ENCODE measurements at regions not wholly inside any gene's neighbourhood (a gene's known extent, or its start where the extent isn't known, plus 50 kb on each side); places are given as distances from the start of the nearest gene placed in this dataset.

DNA sequence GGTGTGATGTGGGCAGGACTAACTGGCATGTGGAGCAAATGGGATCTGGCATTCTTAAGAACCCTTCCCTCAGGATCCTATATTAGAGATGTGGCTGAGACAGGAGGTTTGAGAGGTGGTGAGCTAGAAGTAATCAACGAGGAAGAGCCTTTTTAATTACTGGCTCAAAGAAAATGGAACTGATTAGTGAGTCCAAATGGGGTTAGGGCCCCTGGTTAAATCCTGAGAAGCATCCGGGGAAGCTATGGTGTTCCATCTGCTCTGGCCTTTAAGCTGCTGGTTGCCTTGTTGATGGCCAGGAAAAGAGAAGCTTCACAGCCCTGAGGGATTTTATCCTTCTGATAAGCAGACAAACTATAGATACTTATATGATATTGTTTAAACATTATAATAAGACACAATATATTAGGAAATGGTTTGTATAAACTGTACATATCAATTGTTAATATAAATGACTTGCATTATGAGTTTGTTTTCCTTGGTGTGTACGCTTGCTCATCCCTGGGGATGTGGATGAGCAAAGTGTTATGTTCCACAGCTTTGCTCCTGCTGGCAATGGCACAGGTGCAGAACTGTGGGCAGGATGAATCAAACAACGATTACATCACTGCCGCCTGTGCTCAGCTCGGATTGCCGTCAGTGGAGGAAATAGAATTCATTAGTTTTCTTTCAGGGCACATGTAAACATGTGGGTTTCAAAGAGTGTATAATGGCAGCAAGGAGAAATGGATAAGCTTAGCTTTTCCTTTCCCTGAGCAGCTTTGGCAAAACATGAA, 328.6 kb upstream of the ARX start:
- WGBS (ENCODE audit: low lambda C conversion rate), result 4% methylated on average over 7 of the region's 7 CpGs
- H3K4me1 ChIP-seq (ENCODE audit: insufficient read depth, low read length), result no peaks in the 10 kb centered on the region
- no TSS peak for BruUV-seq (replicated peaks)
- ATAC-seq, result no peak
- H3K27me3 ChIP-seq (ENCODE audit: control insufficient read depth in 1 of 2, insufficient read depth in 2 of 2, low read length in 2 of 2), result no peaks in the 10 kb centered on the region
- in situ Hi-C loops (cut with HindIII; ENCODE audit: extremely low pct_ligation_motif_present, low pct_unique_long_range_greater_than_20kb) (no loop called here), intact Hi-C loops (cut with micrococcal nuclease; ENCODE audit: unreplicated experiment) (no loop called here)
- ChIA-PET POLR2A (no interaction called here), CTCF (ENCODE audit: low intra/inter-chr PET ratio, low total read pairs) (no interaction called here)
- no peak overlapping the region for H3K4me2 ChIP-seq (ENCODE audit: low read depth, low read length)
- no peak overlapping the region for H3K9ac ChIP-seq (ENCODE audit: insufficient read depth, low read depth, low read length)
- no peaks in the 10 kb centered on the region for H4K20me1 ChIP-seq (ENCODE audit: insufficient read depth, low read length)
- H3K9me3 ChIP-seq (ENCODE audit: low read length), result no peaks in the 10 kb centered on the region
- no peak overlapping the region for H2AFZ ChIP-seq (ENCODE audit: low read length)
- H3K36me3 ChIP-seq (replicated peaks in 1 of 2; ENCODE audit: control insufficient read depth in 1 of 2, insufficient read depth in 2 of 2, low read length in 2 of 2), result no peaks in the 10 kb centered on the region
- TF ChIP-seq ZBTB4 (CRISPR knock-in tag; IDR thresholded peaks at IDR 0.05; ENCODE audit: borderline replicate concordance) (no peak), SMAD1 (CRISPR knock-in tag; IDR thresholded peaks at IDR 0.05; ENCODE audit: borderline replicate concordance, low read depth) (no peak)
- FAIRE-seq, result no peak
- no peaks in the 10 kb centered on the region for H3K79me2 ChIP-seq (ENCODE audit: insufficient read depth, low read length)
- H3K4me3 ChIP-seq (replicated peaks in 1 of 3; ENCODE audit: insufficient read depth in 1 of 3, low read depth in 2 of 3, low read length in 3 of 3), result no peak overlapping the region
- no peak overlapping the region for H3K27ac ChIP-seq (ENCODE audit: extremely low read length, insufficient read depth, low read length)
- DNase-seq (ENCODE audit: low spot score), result no peak

GRCh38 chrX:25343060-25343459, 327.3 kb upstream of the ARX start:
- no TSS peak for BruUV-seq (replicated peaks)
- Histone ChIP-seq H3K4me3 (replicated peaks in 1 of 3; ENCODE audit: insufficient read depth in 1 of 3, low read depth in 2 of 3, low read length in 3 of 3) (no peak overlapping the region), H3K4me2 (ENCODE audit: low read depth, low read length) (no peak overlapping the region), H3K4me1 (ENCODE audit: insufficient read depth, low read length) (no peaks in the 10 kb centered on the region), H4K20me1 (ENCODE audit: insufficient read depth, low read length) (no peaks in the 10 kb centered on the region), H3K36me3 (replicated peaks in 1 of 2; ENCODE audit: control insufficient read depth in 1 of 2, insufficient read depth in 2 of 2, low read length in 2 of 2) (no peaks in the 10 kb centered on the region), H3K27me3 (ENCODE audit: control insufficient read depth in 1 of 2, insufficient read depth in 2 of 2, low read length in 2 of 2) (no peaks in the 10 kb centered on the region), H2AFZ (ENCODE audit: low read length) (no peak overlapping the region), H3K27ac (ENCODE audit: extremely low read length, insufficient read depth, low read length) (no peak overlapping the region), H3K79me2 (ENCODE audit: insufficient read depth, low read length) (no peaks in the 10 kb centered on the region), H3K9me3 (ENCODE audit: low read length) (no peaks in the 10 kb centered on the region), H3K9ac (ENCODE audit: insufficient read depth, low read depth, low read length) (no peak overlapping the region)
- in situ Hi-C loops (cut with HindIII; ENCODE audit: extremely low pct_ligation_motif_present, low pct_unique_long_range_greater_than_20kb) (no loop called here), intact Hi-C loops (cut with micrococcal nuclease; ENCODE audit: unreplicated experiment) (no loop called here)
- WGBS (ENCODE audit: low lambda C conversion rate), result no CpG with 5 or more reads among the region's 1 CpG
- no peak for FAIRE-seq
- POLR2A ChIA-PET, result no interaction called here
- CTCF ChIA-PET (ENCODE audit: low intra/inter-chr PET ratio, low total read pairs), result no interaction called here
- ATAC-seq, result no peak
- no peak for DNase-seq (ENCODE audit: low spot score)
- TF ChIP-seq E2F5 (CRISPR knock-in tag; conservative IDR thresholded peaks at IDR 0.05) (no peak), ZNF17 (CRISPR knock-in tag; IDR thresholded peaks at IDR 0.05) (no peak), MTA1 (CRISPR knock-in tag; IDR thresholded peaks at IDR 0.05; ENCODE audit: borderline replicate concordance) (no peak), ZNF75D (CRISPR knock-in tag; IDR thresholded peaks at IDR 0.05; ENCODE audit: borderline replicate concordance) (no peak), RARG (CRISPR knock-in tag; IDR thresholded peaks at IDR 0.05; ENCODE audit: low read depth) (no peak), MIER3 (CRISPR knock-in tag; IDR thresholded peaks at IDR 0.05; ENCODE audit: borderline replicate concordance) (no peak), ZNF83 (CRISPR knock-in tag; IDR thresholded peaks at IDR 0.05; ENCODE audit: borderline replicate concordance) (no peak)
- TF ChIP-seq, protein P1, sequence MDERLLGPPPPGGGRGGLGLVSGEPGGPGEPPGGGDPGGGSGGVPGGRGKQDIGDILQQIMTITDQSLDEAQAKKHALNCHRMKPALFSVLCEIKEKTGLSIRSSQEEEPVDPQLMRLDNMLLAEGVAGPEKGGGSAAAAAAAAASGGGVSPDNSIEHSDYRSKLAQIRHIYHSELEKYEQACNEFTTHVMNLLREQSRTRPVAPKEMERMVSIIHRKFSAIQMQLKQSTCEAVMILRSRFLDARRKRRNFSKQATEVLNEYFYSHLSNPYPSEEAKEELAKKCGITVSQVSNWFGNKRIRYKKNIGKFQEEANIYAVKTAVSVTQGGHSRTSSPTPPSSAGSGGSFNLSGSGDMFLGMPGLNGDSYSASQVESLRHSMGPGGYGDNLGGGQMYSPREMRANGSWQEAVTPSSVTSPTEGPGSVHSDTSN (CRISPR knock-in tag; IDR thresholded peaks at IDR 0.05), result no peak

All from HepG2 (cell line).